SK-N-SH (cell line): ENCODE measurements at regions not wholly inside any gene's neighbourhood (a gene's known extent, or its start where the extent isn't known, plus 50 kb on each side); places are given as distances from the start of the nearest gene placed in this dataset.

Experiments
- CTCF ChIP-seq: fragments of 200-600 bp; sonication (generic); IDR thresholded peaks from 2 replicates; pipeline ENCODE4 v1.6.1; 2017; ENCODE audit warnings: antibody characterized with exemption, mild to moderate bottlenecking, moderate library complexity
- EP300 ChIP-seq, 2 experiments: IDR thresholded peaks; 2 replicates each; pipeline versions ENCODE4 v1.4.0 to v1.6.1; 2012; ENCODE audit warnings: borderline replicate concordance in 1 of 2, low read depth in 1 of 2, low read length in 1 of 2
- FOXJ3 ChIP-seq: sonication (generic); formaldehyde crosslinking; IDR thresholded peaks from 2 replicates; pipeline ENCODE4 v1.5.1; 2020; ENCODE audit warnings: mild to moderate bottlenecking, missing genetic modification reagents
- IRF3 ChIP-seq: fragments of 150-350 bp; IDR thresholded peaks from 2 replicates; pipeline ENCODE4 v1.6.1; 2016; ENCODE audit warnings: mild to moderate bottlenecking, low read depth, low read length
- MAX ChIP-seq: IDR thresholded peaks from 2 replicates; pipeline ENCODE4 v1.4.0; 2012; ENCODE audit warnings: low read depth
- NFIC ChIP-seq: IDR thresholded peaks from 2 replicates; pipeline ENCODE4 v1.4.0; 2012; ENCODE audit warnings: borderline replicate concordance
- RAD21 ChIP-seq: IDR thresholded peaks from 2 replicates; pipeline ENCODE4 v1.6.1; 2012; ENCODE audit warnings: mild to moderate bottlenecking, low read length
- REST ChIP-seq: IDR thresholded peaks from 2 replicates; pipeline ENCODE4 v1.6.1; 2012; ENCODE audit warnings: mild to moderate bottlenecking, low read depth, low read length, moderate library complexity
- RXRA ChIP-seq: IDR thresholded peaks from 2 replicates; pipeline ENCODE4 v1.4.0; 2012; ENCODE audit warnings: low read depth, mild to moderate bottlenecking, borderline replicate concordance
- TAF1 ChIP-seq: IDR thresholded peaks from 2 replicates; pipeline ENCODE4 v1.6.1; 2012; ENCODE audit warnings: low read depth, mild to moderate bottlenecking, low read length, moderate library complexity, borderline replicate concordance
- USF1 ChIP-seq: IDR thresholded peaks from 2 replicates; pipeline ENCODE4 v1.4.0; 2012; ENCODE audit warnings: low read depth, borderline replicate concordance

GRCh38 chr5:126044111-126044668 lies 379.0 kb upstream of the GRAMD2B start (continued):
- TF ChIP-seq REST (no peak), FOXJ3 (CRISPR knock-in tag) (peak; percentile 82), IRF3 (no peak), RXRA (no peak), EP300 (IDR thresholded peaks at IDR 0.05; ENCODE audit: borderline replicate concordance in 1 of 2, low read depth in 1 of 2, low read length in 1 of 2) (peak; percentile 40 to 95; a peak in 3 of 4 replicates), NFIC (no peak), USF1 (no peak), RAD21 (peak; percentile 49), MAX (no peak), CTCF (no peak), TAF1 (no peak)
